ENCODE measurements at regions not wholly inside any gene's neighbourhood (a gene's known extent, or its start where the extent isn't known, plus 50 kb on each side); places are given as distances from the start of the nearest gene placed in this dataset.
"Not testable (repeated sequence)": the region's sequence is repeated elsewhere in the genome, so short reads cannot be mapped to it uniquely, and the experiment has no call there.

GRCh38 chr1:157352216-157352615 lies 200.1 kb downstream of the FCRL5 start:
- H4K5ac ChIP-seq (ENCODE audit: low read depth, low read length) = no peak overlapping the region
- no peak overlapping the region for H3K18ac ChIP-seq (ENCODE audit: low read depth, low read length)
- TF ChIP-seq, protein P1, sequence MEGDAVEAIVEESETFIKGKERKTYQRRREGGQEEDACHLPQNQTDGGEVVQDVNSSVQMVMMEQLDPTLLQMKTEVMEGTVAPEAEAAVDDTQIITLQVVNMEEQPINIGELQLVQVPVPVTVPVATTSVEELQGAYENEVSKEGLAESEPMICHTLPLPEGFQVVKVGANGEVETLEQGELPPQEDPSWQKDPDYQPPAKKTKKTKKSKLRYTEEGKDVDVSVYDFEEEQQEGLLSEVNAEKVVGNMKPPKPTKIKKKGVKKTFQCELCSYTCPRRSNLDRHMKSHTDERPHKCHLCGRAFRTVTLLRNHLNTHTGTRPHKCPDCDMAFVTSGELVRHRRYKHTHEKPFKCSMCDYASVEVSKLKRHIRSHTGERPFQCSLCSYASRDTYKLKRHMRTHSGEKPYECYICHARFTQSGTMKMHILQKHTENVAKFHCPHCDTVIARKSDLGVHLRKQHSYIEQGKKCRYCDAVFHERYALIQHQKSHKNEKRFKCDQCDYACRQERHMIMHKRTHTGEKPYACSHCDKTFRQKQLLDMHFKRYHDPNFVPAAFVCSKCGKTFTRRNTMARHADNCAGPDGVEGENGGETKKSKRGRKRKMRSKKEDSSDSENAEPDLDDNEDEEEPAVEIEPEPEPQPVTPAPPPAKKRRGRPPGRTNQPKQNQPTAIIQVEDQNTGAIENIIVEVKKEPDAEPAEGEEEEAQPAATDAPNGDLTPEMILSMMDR (conservative IDR thresholded peaks at IDR 0.05; ENCODE audit: low read depth, low read length) = no peak
- no peak for TF ChIP-seq CHD1 (IDR thresholded peaks at IDR 0.05; ENCODE audit: low read depth, low read length)
- no peak for TF ChIP-seq BHLHE40 (IDR thresholded peaks at IDR 0.05; ENCODE audit: low read depth, low read length)
- TF ChIP-seq FOS (IDR thresholded peaks at IDR 0.05; ENCODE audit: low read depth, low read length) = no peak
- no peaks in the 10 kb centered on the region for H4K20me1 ChIP-seq (ENCODE audit: insufficient read depth, low read length)
- no peak overlapping the region for H3K4me2 ChIP-seq (ENCODE audit: low read depth, low read length)
- in situ Hi-C loops (cut with MboI; ENCODE audit: low sequenced_read_pairs) = loop anchor here (25.0 kb wide), 1 partner anchor 785 kb away; a partner anchor contains a TSS
- ChIA-PET POLR2A (ENCODE audit: unreplicated experiment) (no interaction called here), CTCF (no interaction called here)
- no peak for DNase-seq
- H4K91ac ChIP-seq (ENCODE audit: insufficient read depth, low read depth, low read length) = no peak overlapping the region
- H3K27ac ChIP-seq (ENCODE audit: insufficient read depth, low read length) = no peak overlapping the region
- H4K8ac ChIP-seq (ENCODE audit: low read depth in 2 of 2, low read length in 2 of 2) = no peak overlapping the region
- H3K9me1 ChIP-seq (ENCODE audit: insufficient read depth, low read length) = no peaks in the 10 kb centered on the region
- H3K56ac ChIP-seq (ENCODE audit: extremely low read depth, insufficient read depth, low read length) = no peak overlapping the region
- H3K14ac ChIP-seq (replicated peaks; ENCODE audit: low read depth, low read length) = no peak overlapping the region
- no peak overlapping the region for H2BK120ac ChIP-seq (ENCODE audit: low read depth, low read length)
- no peaks in the 10 kb centered on the region for H3K79me1 ChIP-seq (ENCODE audit: low read depth in 1 of 2, low read length in 2 of 2)
- H2AK9ac ChIP-seq (replicated peaks; ENCODE audit: low read depth, low read length, poor library complexity) = no peak overlapping the region
- H3K23ac ChIP-seq (ENCODE audit: low read depth, low read length) = no peak overlapping the region
- H2AFZ ChIP-seq (replicated peaks; ENCODE audit: low read length, poor library complexity) = no peak overlapping the region
- no peak for ATAC-seq (ENCODE audit: low read depth)
- no peak overlapping the region for H3K4ac ChIP-seq (ENCODE audit: low read depth, low read length)
- no peak overlapping the region for H2BK5ac ChIP-seq (ENCODE audit: low read depth, low read length, poor library complexity, severe bottlenecking)
- no peaks in the 10 kb centered on the region for H3K4me1 ChIP-seq (ENCODE audit: control insufficient read depth, insufficient read depth, low read length)
- no peak overlapping the region for H2BK15ac ChIP-seq (ENCODE audit: low read depth, low read length)
- no peak overlapping the region for H3K4me3 ChIP-seq (ENCODE audit: insufficient read depth, low read depth, low read length)
- WGBS, 2 experiments (ENCODE audit: extremely low coverage in 2 of 2, insufficient read length in 1 of 2) = no CpG with 5 or more reads among the region's 3 CpGs
- dilution Hi-C loops (cut with HindIII; ENCODE audit: low sequenced_read_pairs, unreplicated experiment) = no loop called here
- no TSS peak for BruUV-seq (replicated peaks)
- H3K9me3 ChIP-seq (ENCODE audit: control insufficient read depth, insufficient read depth, low read length) = no peaks in the 10 kb centered on the region
- no peak overlapping the region for H2AK5ac ChIP-seq (ENCODE audit: low read depth, low read length)
- H3K9ac ChIP-seq (ENCODE audit: low read depth, low read length) = no peak overlapping the region
- H2BK20ac ChIP-seq (ENCODE audit: low read depth, low read length) = no peak overlapping the region
- peaks cover 2% of the 10 kb centered on the region; the same call in 1 of the 2 replicates for H3K27me3 ChIP-seq (ENCODE audit: control insufficient read depth, insufficient read depth, low read length)
- intact Hi-C loops (cut with micrococcal nuclease) = no loop called here
- no peaks in the 10 kb centered on the region for H3K36me3 ChIP-seq (ENCODE audit: control insufficient read depth, insufficient read depth, low read length)

- not testable (repeated sequence) for ATAC-seq (ENCODE audit: low read depth)
These were observed 200.5 kb downstream of the FCRL5 start for GRCh38 chr1:157351800-157352199.

More at GRCh38 chr1:157351800-157352199, 200.5 kb downstream of the FCRL5 start:
- H3K4me3 ChIP-seq (ENCODE audit: insufficient read depth, low read depth, low read length); H3K56ac ChIP-seq (ENCODE audit: extremely low read depth, insufficient read depth, low read length); H2AK5ac ChIP-seq (ENCODE audit: low read depth, low read length); H4K20me1 ChIP-seq (ENCODE audit: insufficient read depth, low read length); H4K8ac ChIP-seq (ENCODE audit: low read depth in 2 of 2, low read length in 2 of 2); H3K14ac ChIP-seq (replicated peaks; ENCODE audit: low read depth, low read length); H3K27ac ChIP-seq (ENCODE audit: insufficient read depth, low read length); H3K4me2 ChIP-seq (ENCODE audit: low read depth, low read length); dilution Hi-C loops (cut with HindIII; ENCODE audit: low sequenced_read_pairs, unreplicated experiment); intact Hi-C loops (cut with micrococcal nuclease); H3K23ac ChIP-seq (ENCODE audit: low read depth, low read length); H4K91ac ChIP-seq (ENCODE audit: insufficient read depth, low read depth, low read length); H3K36me3 ChIP-seq (ENCODE audit: control insufficient read depth, insufficient read depth, low read length); H3K4me1 ChIP-seq (ENCODE audit: control insufficient read depth, insufficient read depth, low read length); H3K9ac ChIP-seq (ENCODE audit: low read depth, low read length); H2AK9ac ChIP-seq (replicated peaks; ENCODE audit: low read depth, low read length, poor library complexity); H2BK120ac ChIP-seq (ENCODE audit: low read depth, low read length); H2BK20ac ChIP-seq (ENCODE audit: low read depth, low read length); H2BK5ac ChIP-seq (ENCODE audit: low read depth, low read length, poor library complexity, severe bottlenecking); H2AFZ ChIP-seq (replicated peaks; ENCODE audit: low read length, poor library complexity); H2BK15ac ChIP-seq (ENCODE audit: low read depth, low read length); H3K27me3 ChIP-seq (ENCODE audit: control insufficient read depth, insufficient read depth, low read length); H3K4ac ChIP-seq (ENCODE audit: low read depth, low read length); DNase-seq; H3K18ac ChIP-seq (ENCODE audit: low read depth, low read length); H3K9me1 ChIP-seq (ENCODE audit: insufficient read depth, low read length); CTCF ChIA-PET; POLR2A ChIA-PET (ENCODE audit: unreplicated experiment); H3K79me1 ChIP-seq (ENCODE audit: low read depth in 1 of 2, low read length in 2 of 2); BruUV-seq (replicated peaks); H4K5ac ChIP-seq (ENCODE audit: low read depth, low read length); H3K9me3 ChIP-seq (ENCODE audit: control insufficient read depth, insufficient read depth, low read length): not testable (repeated sequence)
- in situ Hi-C loops (cut with MboI; ENCODE audit: low sequenced_read_pairs) = loop anchor here (25.0 kb wide), 1 partner anchor 786 kb away; a partner anchor contains a TSS
- no CpG with 5 or more reads among the region's 2 CpGs for WGBS, 2 experiments (ENCODE audit: extremely low coverage in 2 of 2, insufficient read length in 1 of 2)
